HG02610 (cell line): ENCODE measurements at regions not wholly inside any gene's neighbourhood (a gene's known extent, or its start where the extent isn't known, plus 50 kb on each side); places are given as distances from the start of the nearest gene placed in this dataset.

Source experiments
- ATAC-seq: cut with Tn5 transposase; IDR thresholded peaks from one replicate; pipeline ENCODE4 v1.9.1; 2021; ENCODE audit warnings: mild to moderate bottlenecking, moderate library complexity; ENCODE audit not compliant: unreplicated experiment

DNA sequence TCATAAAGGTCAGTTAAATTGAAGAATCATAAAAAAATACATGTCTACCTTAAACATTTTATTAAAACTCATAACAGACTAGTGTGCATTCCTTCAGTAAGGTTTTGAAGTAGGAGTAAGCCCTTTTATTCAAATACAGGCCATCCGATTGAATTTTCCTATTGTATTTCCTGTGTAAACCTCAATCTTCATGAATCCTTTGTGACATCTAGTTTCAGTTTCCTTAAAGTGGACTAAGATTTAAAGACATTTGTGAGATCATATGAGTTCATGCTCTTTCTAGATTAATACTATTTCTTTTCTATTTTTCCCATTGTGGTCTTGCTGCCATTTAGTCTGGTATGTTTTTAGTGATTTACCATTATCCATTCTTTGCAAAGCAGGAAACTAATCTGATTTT, 644.7 kb upstream of the BOD1L1 start:
- ATAC-seq: no peak

DNA sequence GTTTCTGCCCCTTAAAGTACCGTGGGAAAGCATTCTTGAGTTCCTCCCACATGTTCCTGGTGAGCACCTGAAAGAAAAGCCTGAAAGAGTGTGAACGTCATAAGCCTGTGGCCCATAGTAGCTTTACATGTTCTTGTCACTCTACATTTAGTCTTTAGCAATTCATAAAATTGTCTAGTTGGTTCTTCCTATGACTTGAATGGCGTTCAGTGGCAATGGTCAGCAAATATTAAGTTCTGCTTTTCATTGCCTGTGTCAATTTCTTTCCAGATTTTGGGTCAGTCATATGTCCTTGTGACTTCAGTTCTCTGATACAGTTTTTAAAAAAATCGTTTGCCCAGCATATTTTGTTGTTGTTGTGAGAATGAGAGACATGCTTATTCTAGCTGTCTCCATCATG, 650.0 kb upstream of the BOD1L1 start:
- ATAC-seq: no peak

DNA sequence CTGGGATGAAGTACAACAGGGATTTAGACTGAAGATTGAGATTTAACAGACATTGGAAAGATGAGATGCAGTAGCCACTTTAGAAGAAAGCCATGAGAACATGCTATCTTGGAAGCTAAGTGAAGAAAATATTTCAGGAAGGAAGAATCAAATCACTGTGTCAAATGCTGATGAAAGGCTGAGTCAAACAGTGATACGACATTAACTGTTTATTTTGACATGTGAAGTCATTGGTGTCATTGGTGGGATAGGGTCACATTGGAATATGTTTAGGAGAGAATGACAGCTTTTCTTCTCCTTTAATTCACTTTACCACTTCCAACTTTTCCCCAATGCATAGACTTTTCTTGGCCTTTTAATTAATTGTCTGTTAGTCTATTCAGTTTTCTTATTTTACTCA, 653.0 kb upstream of the BOD1L1 start:
- ATAC-seq: no peak

DNA sequence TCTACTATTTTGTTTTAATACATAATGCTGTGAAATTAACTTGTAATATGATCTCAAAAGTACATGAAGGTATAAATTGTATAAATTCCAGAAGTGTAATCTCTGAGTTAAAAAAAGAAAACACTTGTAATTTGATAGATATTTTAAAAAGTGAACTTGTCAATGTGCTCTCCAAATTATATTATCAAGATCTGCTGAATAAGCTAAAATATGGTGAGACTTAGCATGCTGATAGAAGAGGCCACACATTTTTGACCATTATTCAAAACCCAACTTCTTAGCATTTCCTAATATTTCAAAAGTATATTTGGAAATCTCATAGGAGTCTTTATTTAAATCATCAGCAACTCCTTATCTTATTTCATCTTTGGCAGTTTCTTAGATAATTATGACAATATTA, 657.1 kb upstream of the BOD1L1 start:
- ATAC-seq: no peak

DNA sequence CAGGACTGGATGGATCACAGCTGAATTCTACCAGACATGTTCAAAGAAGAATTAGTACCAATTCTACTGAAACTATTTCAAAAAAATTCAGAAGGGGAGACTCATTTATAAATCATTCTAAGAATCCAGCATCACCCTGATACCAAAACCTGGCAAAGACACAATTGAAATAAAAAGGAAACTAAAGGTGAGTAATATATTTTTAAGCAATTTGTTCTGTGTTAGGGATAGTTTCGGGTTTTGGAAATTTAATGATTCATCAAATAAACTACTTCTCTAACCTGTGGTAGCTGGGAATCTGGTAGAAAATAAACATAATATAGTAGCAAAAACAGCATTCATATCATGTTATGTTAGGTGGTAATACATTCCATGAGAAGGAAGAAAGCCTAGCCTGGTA, 662.2 kb upstream of the BOD1L1 start:
- ATAC-seq: no peak

DNA sequence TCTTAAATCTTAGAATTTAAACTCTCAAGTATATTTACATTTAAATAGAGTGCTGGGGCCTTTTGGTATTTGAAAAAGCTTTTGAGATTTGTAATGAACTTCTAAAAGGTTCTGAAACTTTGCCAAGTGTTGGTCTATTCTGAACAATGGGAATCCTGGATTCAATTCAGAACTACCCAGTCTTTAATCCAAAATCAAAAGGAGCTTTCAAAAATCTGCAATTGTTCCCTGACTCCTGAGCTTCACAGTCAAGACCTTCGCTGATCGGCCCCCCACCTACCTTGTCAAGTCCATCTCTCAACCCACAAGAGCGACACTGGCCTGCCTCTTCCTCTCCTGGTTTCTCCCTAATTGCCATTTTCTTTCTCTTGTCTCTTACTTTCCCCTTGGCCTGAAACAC, 666.1 kb upstream of the BOD1L1 start:
- ATAC-seq: no peak

DNA sequence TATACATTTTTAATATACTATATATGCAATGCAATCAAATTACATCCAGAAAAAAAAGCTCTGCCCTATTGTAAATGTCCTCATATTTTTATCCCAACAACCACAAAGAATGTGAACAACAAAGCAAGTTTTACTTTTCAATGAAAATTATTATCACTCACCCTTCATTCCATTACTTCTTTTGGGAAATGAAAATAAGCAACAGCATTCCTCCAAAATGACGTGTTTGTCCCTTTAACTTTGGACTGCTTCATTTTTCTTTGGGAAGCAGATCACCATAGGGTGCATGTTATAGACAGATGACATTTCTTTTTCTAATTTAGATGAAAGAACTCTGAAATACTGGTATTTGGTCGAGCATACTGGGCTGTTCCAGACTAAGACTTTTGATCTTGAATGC, 667.1 kb upstream of the BOD1L1 start:
- ATAC-seq: no peak

DNA sequence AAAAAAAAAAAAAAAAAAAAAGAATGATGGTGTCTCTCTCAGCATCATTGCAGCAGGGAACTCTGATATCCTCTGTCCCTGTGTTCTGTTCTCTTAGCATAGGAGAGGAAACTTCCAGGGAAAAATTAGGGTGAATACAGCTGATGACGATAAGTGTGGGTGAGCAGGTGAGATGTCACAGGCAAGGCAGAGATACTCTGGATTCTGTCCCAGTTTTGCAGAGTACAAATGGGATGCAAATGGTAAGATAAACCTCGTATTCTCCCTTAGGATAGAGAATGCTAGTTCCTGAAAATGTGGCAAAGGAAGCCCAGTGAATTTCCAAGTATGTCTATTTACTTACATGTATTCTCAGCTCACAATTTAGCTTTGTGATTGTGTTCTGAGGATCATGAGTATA, 671.6 kb upstream of the BOD1L1 start:
- no peak for ATAC-seq

DNA sequence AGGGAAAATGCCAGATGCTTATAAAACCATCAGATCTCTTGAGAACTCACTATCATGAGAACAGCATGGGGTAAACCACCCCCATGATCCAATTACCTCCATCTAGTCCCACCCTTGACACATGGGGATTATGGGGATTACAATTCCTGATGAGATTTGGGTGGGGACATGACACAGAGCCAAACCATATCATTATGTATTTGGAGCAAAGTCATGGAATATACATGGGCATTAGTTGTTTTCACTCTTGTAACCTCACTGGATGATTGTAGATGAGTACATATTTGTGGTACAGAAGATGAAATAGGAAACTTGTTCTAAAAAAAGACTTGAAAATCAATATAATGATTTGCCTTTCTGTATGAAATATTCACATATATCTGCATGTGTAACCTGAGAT, 674.5 kb upstream of the BOD1L1 start:
- ATAC-seq: no peak

DNA sequence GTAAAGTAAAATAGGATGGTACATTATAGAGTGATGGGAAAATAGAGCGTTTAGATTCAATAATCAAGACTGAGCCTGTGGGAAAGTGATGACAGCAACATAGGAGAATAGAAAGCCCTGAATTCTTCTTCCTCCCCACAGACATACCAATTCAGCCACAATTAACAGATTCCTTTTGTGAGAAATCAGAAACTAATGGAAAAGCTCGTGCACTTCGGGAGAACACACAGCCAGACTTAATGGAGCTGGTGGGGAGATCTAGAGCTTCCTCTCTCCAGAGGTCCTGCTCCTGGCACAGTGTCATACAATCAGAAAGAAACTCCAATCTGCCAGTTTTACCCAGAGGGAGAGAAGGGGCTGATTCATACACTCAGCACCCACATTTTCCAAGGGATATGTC, 676.3 kb upstream of the BOD1L1 start:
- ATAC-seq: no peak

DNA sequence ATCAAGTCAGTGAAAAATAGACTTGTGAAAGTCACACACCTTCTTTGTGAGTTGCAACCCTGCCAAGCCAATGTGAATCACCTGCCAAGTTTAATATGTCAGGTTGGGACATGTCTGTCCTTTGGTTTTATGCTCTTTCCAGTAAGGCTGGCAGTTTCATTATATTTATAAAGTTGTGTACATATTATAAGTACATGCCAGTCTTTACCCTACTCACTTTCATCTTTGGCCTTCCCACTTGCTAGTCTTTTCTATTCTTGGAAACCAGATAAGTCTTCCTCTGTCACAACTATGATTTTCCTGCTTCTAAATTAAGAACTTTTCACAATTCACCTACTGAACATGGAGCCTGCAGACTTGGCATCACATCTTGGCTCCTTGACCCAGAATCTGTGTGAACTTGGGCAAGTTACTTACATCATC, 680.7 kb upstream of the BOD1L1 start:
- no peak for ATAC-seq

DNA sequence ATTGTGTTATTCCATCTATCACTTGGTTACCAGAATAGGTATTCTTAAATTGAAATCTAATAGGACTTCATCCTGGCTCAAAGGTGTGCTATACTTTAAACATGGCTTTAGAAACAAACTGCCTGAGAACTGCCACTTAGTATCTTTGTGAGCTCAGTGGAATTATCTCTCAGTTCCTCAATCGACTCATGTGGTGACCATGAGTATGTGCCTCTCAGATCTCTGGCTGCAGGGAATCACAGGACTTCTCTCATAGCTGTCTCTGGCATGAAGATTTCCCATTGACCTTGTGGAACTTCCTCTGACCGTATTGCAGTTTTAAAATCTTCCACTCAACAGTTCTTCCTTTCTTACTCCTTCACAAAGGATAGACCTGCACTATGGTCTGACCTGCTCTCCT, 681.9 kb upstream of the BOD1L1 start:
- no peak for ATAC-seq

DNA sequence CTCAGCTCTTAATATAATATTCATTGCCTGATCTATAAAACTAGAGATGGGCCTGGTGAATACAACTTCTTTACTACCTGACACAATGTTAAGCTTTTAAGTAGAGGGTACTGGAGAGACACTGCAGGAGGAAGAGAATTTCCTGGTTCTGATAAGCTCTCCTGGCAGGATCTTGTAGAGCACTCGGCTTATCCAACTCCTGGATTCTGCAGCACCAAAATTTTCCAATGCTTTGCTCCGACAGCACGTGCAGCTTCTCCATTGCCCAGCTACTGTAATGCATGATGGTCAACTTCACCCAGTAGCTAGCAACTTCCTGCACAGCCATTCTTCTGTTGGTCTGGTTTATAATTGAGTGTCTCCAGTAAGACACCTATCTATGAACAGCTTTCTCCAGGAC, 686.2 kb upstream of the BOD1L1 start:
- ATAC-seq: no peak

DNA sequence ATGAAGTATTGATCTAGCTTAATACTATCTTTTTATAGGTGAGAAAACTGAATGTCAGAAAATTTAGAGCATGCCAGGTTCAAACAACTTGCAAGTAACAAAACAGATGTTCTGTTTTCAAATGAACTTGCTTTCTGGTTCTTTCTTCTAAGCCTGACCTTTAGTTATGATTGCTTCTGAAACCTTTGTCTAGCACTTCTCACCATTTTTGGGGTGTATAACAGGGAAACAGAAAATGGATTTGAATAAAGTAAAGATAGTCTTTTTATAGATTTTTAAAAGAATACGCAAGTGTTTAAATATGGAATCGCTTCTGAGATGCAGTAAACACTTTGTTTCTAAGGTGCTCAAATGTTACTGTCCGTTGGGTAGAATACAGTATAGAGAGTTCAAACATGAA, 687.2 kb upstream of the CPEB2 start:
- no peak for ATAC-seq

DNA sequence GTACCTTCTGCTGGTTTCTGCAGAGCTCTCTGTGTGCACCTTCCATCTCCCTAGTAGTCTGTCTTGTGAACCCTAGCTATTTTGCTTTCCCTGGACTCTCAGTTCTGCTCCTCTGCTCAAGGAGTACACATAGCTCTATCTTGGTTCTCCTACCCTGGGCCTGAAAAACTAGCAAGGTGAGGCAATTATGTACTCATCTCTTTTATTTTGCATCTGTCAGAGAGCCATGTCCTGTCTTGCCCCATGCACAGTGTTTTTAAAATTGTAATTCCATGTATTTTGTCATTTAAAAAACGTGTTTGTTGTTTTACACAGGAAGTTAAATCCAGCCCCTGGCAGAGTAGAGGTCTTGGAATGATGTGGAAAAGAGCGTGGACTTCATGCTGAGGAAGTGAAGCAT, 684.9 kb upstream of the CPEB2 start:
- no peak for ATAC-seq

DNA sequence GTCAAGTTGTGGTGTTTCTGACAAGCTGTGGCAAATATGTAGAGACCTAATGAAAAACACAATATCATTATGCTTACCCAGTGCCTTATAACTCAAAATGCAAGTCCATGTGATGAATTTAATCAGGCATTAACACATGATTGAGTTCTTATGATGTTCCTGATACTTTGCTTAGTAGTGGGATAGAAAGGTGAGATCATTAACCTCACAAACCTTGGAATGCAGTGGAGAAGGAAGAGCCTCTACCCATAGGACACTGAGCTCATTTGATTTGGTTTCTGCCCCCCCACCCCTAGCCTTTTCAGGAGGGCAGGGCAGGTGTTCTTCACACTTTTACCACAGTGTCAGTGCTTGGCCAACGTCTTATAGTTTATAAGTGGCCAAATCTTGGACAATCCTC, 683.6 kb upstream of the CPEB2 start:
- ATAC-seq: no peak

DNA sequence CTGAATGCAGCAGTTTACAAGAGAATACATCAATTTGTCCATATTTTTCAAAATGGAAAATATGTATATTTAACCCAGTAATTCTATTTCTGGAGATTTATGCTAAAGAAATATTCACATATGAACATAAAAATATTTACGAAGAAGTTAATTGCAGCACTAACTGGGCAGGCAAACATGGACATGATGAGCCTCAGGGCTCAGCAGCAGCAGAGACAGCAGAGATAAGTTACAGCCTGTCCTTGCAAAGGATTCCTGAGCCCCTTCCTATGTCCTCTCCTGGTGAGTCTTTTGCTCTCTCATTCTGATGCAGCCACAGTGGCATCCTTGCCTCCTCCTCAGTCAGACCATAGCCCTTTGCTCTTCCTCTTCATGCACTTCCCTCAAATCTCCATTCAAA, 680.6 kb upstream of the CPEB2 start:
- ATAC-seq: no peak

DNA sequence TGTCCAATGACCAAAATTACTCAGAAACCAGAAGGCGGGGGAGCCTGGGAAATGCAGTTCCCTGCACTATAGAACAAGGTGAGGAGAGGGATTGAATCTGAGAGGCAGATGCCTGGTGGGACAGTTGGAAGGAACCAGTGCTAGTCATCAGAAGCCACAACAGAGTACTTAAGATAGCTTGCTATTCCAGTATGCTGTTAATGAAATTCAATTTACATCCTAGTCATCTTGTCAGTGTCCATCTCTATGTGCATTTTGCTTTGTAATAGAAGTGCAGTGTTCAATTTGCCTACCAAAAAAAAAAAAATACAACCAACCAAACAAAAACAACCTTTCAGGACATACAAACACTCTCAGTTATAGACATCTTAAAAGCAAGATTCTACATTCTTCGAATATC, 679.1 kb upstream of the CPEB2 start:
- no peak for ATAC-seq

DNA sequence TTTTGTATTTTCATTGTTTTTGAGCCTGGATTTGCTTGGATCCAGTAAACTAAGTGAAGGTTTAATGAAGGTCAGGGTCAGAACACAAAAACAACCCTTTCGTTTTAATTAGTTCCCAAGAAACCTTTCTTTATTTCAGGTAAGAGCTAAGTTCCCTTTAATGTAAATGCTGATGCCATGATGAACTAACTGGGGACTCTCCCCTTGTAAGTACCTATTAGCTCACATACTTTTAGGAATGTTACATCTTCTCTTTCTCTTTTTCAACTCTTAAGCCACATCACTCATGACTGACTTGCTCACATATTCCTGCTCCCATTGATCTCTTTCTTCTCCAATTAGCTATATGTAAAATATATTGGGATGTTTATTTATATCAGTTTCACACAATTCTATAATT, 673.1 kb upstream of the CPEB2 start:
- no peak for ATAC-seq

DNA sequence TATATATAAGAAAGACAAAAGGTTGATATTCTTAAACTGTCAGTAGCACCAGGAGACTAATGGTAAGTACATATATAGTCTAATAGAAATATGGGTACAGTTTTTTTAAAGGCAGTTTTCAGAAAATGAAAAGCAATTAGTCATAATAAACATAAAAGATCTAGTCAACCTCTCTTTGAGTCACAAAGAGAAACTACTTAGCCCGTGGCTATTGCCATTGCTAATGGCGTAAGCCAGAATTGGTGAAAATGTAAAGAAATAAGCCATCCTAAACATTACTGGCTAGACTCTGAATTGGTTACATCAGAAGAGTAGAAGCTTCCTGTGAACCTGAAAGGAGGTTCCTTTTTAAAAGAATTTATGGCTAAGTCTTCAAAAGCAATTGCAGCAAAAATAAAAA, 668.7 kb upstream of the CPEB2 start:
- no peak for ATAC-seq

DNA sequence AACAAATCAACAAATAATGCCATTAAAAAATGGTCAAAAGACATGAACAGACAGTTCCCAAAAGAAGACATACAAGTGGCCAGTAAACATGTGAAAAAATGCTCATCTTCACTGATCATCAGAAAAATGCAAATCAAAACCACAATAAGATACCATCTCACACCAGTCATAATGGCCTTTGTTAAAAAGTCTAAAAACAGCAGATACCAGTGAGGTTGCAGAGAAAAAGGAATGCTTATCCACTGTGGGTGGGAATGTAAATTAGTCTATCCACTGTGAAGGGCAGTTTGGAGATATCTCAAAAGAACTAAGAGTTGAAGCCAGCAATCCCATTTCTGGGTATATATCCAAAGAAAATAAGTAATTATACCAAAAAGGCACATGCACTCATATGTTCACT, 668.1 kb upstream of the CPEB2 start:
- ATAC-seq: no peak

DNA sequence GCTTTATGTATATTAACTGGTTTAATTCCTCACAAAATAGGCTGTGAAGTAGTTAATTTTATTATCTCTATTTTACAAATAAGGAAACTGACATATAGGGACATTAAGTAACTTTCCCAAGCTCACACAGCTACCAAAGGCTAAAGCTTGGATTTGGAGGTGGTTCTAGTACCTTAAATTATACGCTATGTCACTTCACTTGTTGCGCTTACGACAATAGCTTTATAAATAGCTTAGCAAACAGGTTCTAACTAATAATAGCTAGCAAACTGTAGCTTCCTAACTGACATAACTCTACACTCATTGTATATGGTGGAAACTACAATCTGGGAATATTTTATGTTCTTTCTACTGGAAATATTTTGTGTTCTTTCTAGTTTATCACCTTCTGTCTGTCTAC, 666.4 kb upstream of the CPEB2 start:
- no peak for ATAC-seq

DNA sequence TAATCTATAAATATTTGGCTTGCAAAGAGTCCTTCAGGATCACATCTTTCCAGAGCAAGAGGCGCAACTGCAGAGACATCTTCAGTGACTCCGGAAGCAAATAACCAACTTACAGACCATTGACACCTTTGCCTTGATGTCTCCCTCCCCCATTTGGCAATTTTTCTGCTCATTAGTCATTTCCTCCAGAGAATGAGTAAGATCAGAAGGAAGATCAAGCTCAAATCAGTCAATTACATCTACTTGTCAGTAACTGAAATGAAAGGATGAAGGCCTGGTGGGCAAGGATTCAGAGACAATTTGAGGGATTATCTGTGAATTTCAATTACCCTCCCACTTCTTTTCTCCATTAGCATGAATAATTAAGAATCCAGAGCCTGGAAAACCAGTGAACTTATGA, 665.6 kb upstream of the CPEB2 start:
- no peak for ATAC-seq

DNA sequence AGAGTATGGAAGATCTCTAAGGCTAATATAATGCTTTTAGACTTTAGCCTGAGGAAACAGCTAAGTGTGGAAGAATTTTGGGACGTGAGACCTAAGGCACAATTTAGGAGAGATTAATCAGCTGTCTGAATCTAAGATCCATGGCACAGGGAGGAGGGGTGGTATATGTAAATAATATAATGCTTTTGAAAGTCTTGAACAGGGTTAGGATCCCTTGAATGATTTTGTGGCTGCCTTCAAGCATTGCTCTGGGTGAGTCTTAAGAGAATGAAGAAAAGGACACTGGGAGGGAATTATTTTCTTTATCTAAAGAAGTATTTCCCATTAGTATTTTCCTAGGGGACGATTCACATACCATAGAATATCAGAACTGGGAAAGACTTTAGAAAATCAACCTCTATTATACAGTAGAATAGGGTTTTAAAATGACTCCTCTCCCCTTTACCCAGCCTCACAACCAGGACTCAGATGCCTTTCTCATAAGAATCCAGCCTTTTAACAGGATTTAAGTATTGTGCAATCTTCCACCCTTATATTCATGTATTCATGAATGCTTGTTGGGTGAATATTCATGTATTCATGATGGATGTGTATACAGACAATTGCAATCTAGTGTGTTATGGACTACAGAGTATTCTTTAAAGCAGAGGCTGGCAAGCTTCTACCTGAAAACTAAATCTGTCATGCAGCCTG, 664.2 kb upstream of the CPEB2 start:
- no peak for ATAC-seq
